A549 (cell line): ENCODE measurements at regions not wholly inside any gene's neighbourhood (a gene's known extent, or its start where the extent isn't known, plus 50 kb on each side); places are given as distances from the start of the nearest gene placed in this dataset.

Experiments used
- ATAC-seq, 2 experiments: fragments of 200-7000 bp in 1 of 2; fragments of >200 bp in 1 of 2; cut with Nextera tagmentation in 1 of 2; cut with Tn5 transposase in 1 of 2; 3 replicates each; pipeline versions ENCODE4 v1.8.0 to v1.9.1; 2018 to 2020; ENCODE audit warnings: mild to moderate bottlenecking in 1 of 2, moderate library complexity in 1 of 2
- CTCF ChIA-PET: fragments of 300-600 bp; sonication (Branson Sonifier 250); formaldehyde crosslinking; extraction: SDS; loops from one replicate; lab custom pipeline; 2021; ENCODE audit warnings: antibody characterized with exemption, inconsistent platforms; lab: Yijun Ruan, JAX
- POLR2A ChIA-PET: fragments of 350-600 bp; formaldehyde crosslinking; extraction: SDS; loops from one replicate; lab custom pipeline; 2021; ENCODE audit warnings: antibody characterized with exemption, inconsistent platforms; lab: Yijun Ruan, JAX
- DNase-seq, 2 experiments: peaks; one replicate each; pipeline versions ENCODE4 v3.0.0 to v3.0.0-alpha.2; 2011 to 2016; ENCODE audit warnings: low read depth in 1 of 2, low spot score in 1 of 2
- FAIRE-seq: peaks from 2 replicates; lab custom pipeline; 2011; peaks lifted over from hg19 to GRCh38; lab: Jason Lieb, UNC
- H3K27ac ChIP-seq, 2 experiments: fragments of >200 bp; sonication (Bioruptor Twin); formaldehyde crosslinking; 3 replicates each; pipeline ENCODE4 v1.5.1; 2016 to 2017
- H3K4me1 ChIP-seq: fragments of >200 bp; sonication (Bioruptor Twin); formaldehyde crosslinking; 3 replicates; pipeline ENCODE4 v1.6.1; 2016
- H3K4me2 ChIP-seq: fragments of >200 bp; sonication (Bioruptor Twin); formaldehyde crosslinking; 3 replicates; pipeline ENCODE4 v1.6.1; 2016
- H3K4me3 ChIP-seq: fragments of >200 bp; sonication (Bioruptor Twin); formaldehyde crosslinking; 3 replicates; pipeline ENCODE4 v1.5.1; 2016
- H3K9me3 ChIP-seq: fragments of >200 bp; sonication (Bioruptor Twin); formaldehyde crosslinking; 3 replicates; pipeline ENCODE4 v1.6.1; 2016
- ATOH8 ChIP-seq: fragments of 250-450 bp; sonication (Bioruptor Pico); IDR thresholded peaks from 2 replicates; pipeline ENCODE4 v1.5.0; 2020; ENCODE audit warnings: low read depth, mild to moderate bottlenecking, moderate library complexity
- BHLHE40 ChIP-seq: IDR thresholded peaks from 2 replicates; pipeline ENCODE4 v1.6.1; 2012; ENCODE audit warnings: low read depth, low read length, inconsistent platforms
- CBX2 ChIP-seq: fragments of 200-600 bp; sonication (generic); IDR thresholded peaks from 2 replicates; pipeline ENCODE4 v1.6.1; 2016; ENCODE audit warnings: low read depth, mild to moderate bottlenecking, borderline replicate concordance
- CBX8 ChIP-seq: fragments of 200-600 bp; sonication (generic); IDR thresholded peaks from 2 replicates; pipeline ENCODE4 v1.6.1; 2016
- CTCF ChIP-seq: fragments of >200 bp; sonication (Bioruptor Twin); formaldehyde crosslinking; IDR thresholded peaks from 3 replicates; pipeline ENCODE4 v1.5.1; 2016
- EHMT2 ChIP-seq: fragments of 200-600 bp; sonication (generic); IDR thresholded peaks from 2 replicates; pipeline ENCODE4 v1.6.1; 2016; ENCODE audit warnings: antibody characterized with exemption, low read depth, mild to moderate bottlenecking, moderate library complexity
- FOSB ChIP-seq: fragments of 250-450 bp; sonication (Bioruptor Pico); IDR thresholded peaks from 2 replicates; pipeline ENCODE4 v1.5.0; 2020; ENCODE audit warnings: mild to moderate bottlenecking, moderate library complexity
- FOSL2 ChIP-seq, 2 experiments: fragments of 450-650 bp in 1 of 2; fragments of >200 bp in 1 of 2; sonication (Bioruptor Twin) in 1 of 2; formaldehyde crosslinking; IDR thresholded peaks; 2 replicates each; pipeline versions ENCODE4 v1.5.0 to v1.6.1; 2016 to 2020; ENCODE audit warnings: mild to moderate bottlenecking in 1 of 2, moderate library complexity in 1 of 2
- HDAC2 ChIP-seq: fragments of 200-600 bp; sonication (generic); IDR thresholded peaks from 2 replicates; pipeline ENCODE4 v1.6.1; 2016
- HEYL ChIP-seq: fragments of 250-450 bp; sonication (Bioruptor Pico); IDR thresholded peaks from 2 replicates; pipeline ENCODE4 v1.8.0; 2021; ENCODE audit warnings: mild to moderate bottlenecking, moderate library complexity
- HOXB5 ChIP-seq: fragments of 250-450 bp; sonication (Bioruptor Pico); IDR thresholded peaks from 2 replicates; pipeline ENCODE4 v1.5.0; 2020; ENCODE audit warnings: mild to moderate bottlenecking, moderate library complexity
- KDM1A ChIP-seq: fragments of 200-600 bp; sonication (generic); IDR thresholded peaks from 2 replicates; pipeline ENCODE4 v1.6.1; 2016; ENCODE audit warnings: low read depth, mild to moderate bottlenecking
- KDM5A ChIP-seq: fragments of 200-600 bp; sonication (generic); IDR thresholded peaks from 2 replicates; pipeline ENCODE4 v1.6.1; 2016; ENCODE audit warnings: antibody characterized with exemption, mild to moderate bottlenecking
- MAZ ChIP-seq: fragments of 150-350 bp; IDR thresholded peaks from 2 replicates; pipeline ENCODE4 v1.6.1; 2014; ENCODE audit warnings: antibody characterized with exemption, low read depth, low read length, borderline replicate concordance
- NFE2L2 ChIP-seq: fragments of 150-350 bp; conservative IDR thresholded peaks from 2 replicates; pipeline ENCODE4 v1.6.1; 2014; ENCODE audit warnings: low read length
- NPAS2 ChIP-seq: fragments of 250-450 bp; sonication (Bioruptor Pico); IDR thresholded peaks from 2 replicates; pipeline ENCODE4 v1.8.0; 2022; ENCODE audit warnings: mild to moderate bottlenecking, moderate library complexity, borderline replicate concordance
- POLR2A ChIP-seq: IDR thresholded peaks from 2 replicates; pipeline ENCODE4 v1.6.1; 2012; ENCODE audit warnings: mild to moderate bottlenecking, low read length
- RARB ChIP-seq: fragments of 250-450 bp; sonication (Bioruptor Pico); IDR thresholded peaks from 2 replicates; pipeline ENCODE4 v1.8.0; 2021; ENCODE audit warnings: mild to moderate bottlenecking, moderate library complexity
- REST ChIP-seq: fragments of 200-600 bp; sonication (generic); IDR thresholded peaks from 2 replicates; pipeline ENCODE4 v1.6.1; 2016; ENCODE audit warnings: antibody characterized with exemption, mild to moderate bottlenecking, moderate library complexity
- RFX5 ChIP-seq: fragments of 450-650 bp; IDR thresholded peaks from 2 replicates; pipeline ENCODE4 v1.7.1; 2014; ENCODE audit warnings: antibody characterized with exemption, mild to moderate bottlenecking, moderate library complexity
- SREBF2 ChIP-seq: fragments of 450-650 bp; IDR thresholded peaks from 2 replicates; pipeline ENCODE4 v1.6.1; 2014; ENCODE audit warnings: mild to moderate bottlenecking, moderate library complexity
- TFCP2L1 ChIP-seq: fragments of 250-450 bp; sonication (Bioruptor Pico); IDR thresholded peaks from 2 replicates; pipeline ENCODE4 v1.5.0; 2021; ENCODE audit warnings: mild to moderate bottlenecking
- TP53 ChIP-seq: fragments of 250-450 bp; sonication (Bioruptor Pico); IDR thresholded peaks from 2 replicates; pipeline ENCODE4 v1.5.0; 2021; ENCODE audit warnings: mild to moderate bottlenecking, moderate library complexity
- ZFP36 ChIP-seq: fragments of 450-650 bp; IDR thresholded peaks from 2 replicates; pipeline ENCODE4 v1.6.1; 2014; ENCODE audit warnings: borderline replicate concordance; ENCODE audit not compliant: partially characterized antibody
- ZNF302 ChIP-seq: fragments of 250-450 bp; sonication (Bioruptor Pico); IDR thresholded peaks from 2 replicates; pipeline ENCODE4 v1.9.0; 2021; ENCODE audit warnings: inconsistent platforms, mild to moderate bottlenecking, moderate library complexity
- WGBS: methylation state at CpG from one replicate; pipeline ENCODE4 v1.1.6; 2017; ENCODE audit errors: missing lambda C conversion rate; 5-methylcytosine and 5-hydroxymethylcytosine counted together

GRCh38 chr10:44467090-44467489 lies 82.2 kb upstream of the CXCL12 start:
- TF ChIP-seq CBX2 (no peak), CTCF (no peak), FOSB (CRISPR knock-in tag) (no peak), CBX8 (no peak), HOXB5 (CRISPR knock-in tag) (no peak), ATOH8 (CRISPR knock-in tag) (no peak), ZNF302 (CRISPR knock-in tag) (no peak), MAZ (no peak), TFCP2L1 (CRISPR knock-in tag) (no peak), REST (no peak), SREBF2 (no peak), KDM5A (no peak)
- Histone ChIP-seq H3K4me3 (no peak overlapping the region), H3K4me1 (no peaks in the 10 kb centered on the region), H3K27ac (no peak overlapping the region), H3K4me2 (no peak overlapping the region), H3K9me3 (no peaks in the 10 kb centered on the region)
- FAIRE-seq, result no peak
- DNase-seq, result no peak
- ChIA-PET POLR2A (no interaction called here), CTCF (no interaction called here)
- WGBS, result 0% methylated on average over 2 of the region's 2 CpGs
- no peak for ATAC-seq

GRCh38 chr10:44467900-44468299 lies 83.0 kb upstream of the CXCL12 start:
- WGBS, result 0% methylated on average over 2 of the region's 4 CpGs
- ChIA-PET CTCF (interaction anchor here (2.1 kb wide), 1 partner anchor 778 kb away, joined by 4 read pairs; no protein-coding TSS in a partner anchor), POLR2A (no interaction called here)
- H3K4me3 ChIP-seq, result no peak overlapping the region
- H3K9me3 ChIP-seq, result no peaks in the 10 kb centered on the region; the same call in 2 of the 3 replicates
- H3K27ac ChIP-seq, result no peak overlapping the region
- H3K4me2 ChIP-seq, result no peak overlapping the region
- DNase-seq, result no peak
- FAIRE-seq, result no peak
- no peaks in the 10 kb centered on the region for H3K4me1 ChIP-seq
- ATAC-seq, result no peak
- TF ChIP-seq RARB (CRISPR knock-in tag) (no peak), NPAS2 (CRISPR knock-in tag) (no peak), POLR2A (no peak), KDM1A (no peak), SREBF2 (no peak), HDAC2 (no peak), EHMT2 (no peak), TP53 (CRISPR knock-in tag) (no peak), HEYL (no peak), ZFP36 (no peak), BHLHE40 (no peak), FOSL2 (IDR thresholded peaks at IDR 0.05) (no peak), FOSL2 (CRISPR knock-in tag; IDR thresholded peaks at IDR 0.05) (no peak), RFX5 (no peak), NFE2L2 (no peak)
